Prostate gland (tissue), 2 donors: ENCODE measurements at regions not wholly inside any gene's neighbourhood (a gene's known extent, or its start where the extent isn't known, plus 50 kb on each side); places are given as distances from the start of the nearest gene placed in this dataset.

Source experiments
- POLR2A ChIP-seq: fragments of 450-650 bp; IDR thresholded peaks from one replicate; pipeline ENCODE4 v1.6.1; 2016; ENCODE audit warnings: antibody characterized with exemption, mild to moderate bottlenecking
- TF ChIP-seq, protein P1 (sequence below), 4 experiments: fragments of 200-600 bp in 2 of 4; fragments of 450-650 bp in 2 of 4; sonication (generic) in 2 of 4; IDR thresholded peaks; 1 replicate in 3 of 4; 2 replicates in 1 of 4; pipeline ENCODE4 v1.5.1; 2016 to 2019; ENCODE audit warnings: antibody characterized with exemption in 4 of 4, mild to moderate bottlenecking in 2 of 4, moderate library complexity in 2 of 4

DNA sequence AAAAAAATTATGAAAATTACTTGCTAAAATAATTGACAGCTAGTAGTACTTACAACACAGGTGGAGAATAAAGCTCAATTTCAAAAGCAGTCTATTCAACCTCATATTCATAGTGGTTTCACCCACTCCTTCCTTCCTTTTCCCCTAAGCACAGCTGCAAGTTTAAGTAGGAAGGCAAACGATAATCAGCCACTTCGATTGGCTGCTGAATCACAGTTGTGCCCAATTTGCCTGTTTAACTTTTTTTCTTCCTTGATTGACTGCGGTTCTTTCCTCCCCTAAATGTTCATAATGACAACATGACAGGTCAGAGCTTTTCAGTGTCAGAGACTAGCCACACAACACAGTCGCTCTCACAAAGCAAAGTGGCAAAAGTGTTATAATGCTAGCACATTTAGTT, 468.0 kb upstream of the GBE1 start:
- TF ChIP-seq, protein P1, sequence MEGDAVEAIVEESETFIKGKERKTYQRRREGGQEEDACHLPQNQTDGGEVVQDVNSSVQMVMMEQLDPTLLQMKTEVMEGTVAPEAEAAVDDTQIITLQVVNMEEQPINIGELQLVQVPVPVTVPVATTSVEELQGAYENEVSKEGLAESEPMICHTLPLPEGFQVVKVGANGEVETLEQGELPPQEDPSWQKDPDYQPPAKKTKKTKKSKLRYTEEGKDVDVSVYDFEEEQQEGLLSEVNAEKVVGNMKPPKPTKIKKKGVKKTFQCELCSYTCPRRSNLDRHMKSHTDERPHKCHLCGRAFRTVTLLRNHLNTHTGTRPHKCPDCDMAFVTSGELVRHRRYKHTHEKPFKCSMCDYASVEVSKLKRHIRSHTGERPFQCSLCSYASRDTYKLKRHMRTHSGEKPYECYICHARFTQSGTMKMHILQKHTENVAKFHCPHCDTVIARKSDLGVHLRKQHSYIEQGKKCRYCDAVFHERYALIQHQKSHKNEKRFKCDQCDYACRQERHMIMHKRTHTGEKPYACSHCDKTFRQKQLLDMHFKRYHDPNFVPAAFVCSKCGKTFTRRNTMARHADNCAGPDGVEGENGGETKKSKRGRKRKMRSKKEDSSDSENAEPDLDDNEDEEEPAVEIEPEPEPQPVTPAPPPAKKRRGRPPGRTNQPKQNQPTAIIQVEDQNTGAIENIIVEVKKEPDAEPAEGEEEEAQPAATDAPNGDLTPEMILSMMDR (IDR thresholded peaks at IDR 0.05): no peak
- TF ChIP-seq POLR2A: no peak
